ENCODE measurements at regions not wholly inside any gene's neighbourhood (a gene's known extent, or its start where the extent isn't known, plus 50 kb on each side); places are given as distances from the start of the nearest gene placed in this dataset.

GRCh38 chr1:14262637-14263036 lies 335.8 kb upstream of the KAZN start:
- TF ChIP-seq CTCF (conservative IDR thresholded peaks at IDR 0.05; ENCODE audit: low read depth, low read length) (no peak), EZH2 (IDR thresholded peaks at IDR 0.05; ENCODE audit: low read length, unreplicated experiment) (no peak)
